Activated T-helper 1 cell treated with Interleukin-2 at 50 U/mL for 16 hours (primary cell): ENCODE measurements at regions not wholly inside any gene's neighbourhood (a gene's known extent, or its start where the extent isn't known, plus 50 kb on each side); places are given as distances from the start of the nearest gene placed in this dataset.
"Not testable (repeated sequence)": the region's sequence is repeated elsewhere in the genome, so short reads cannot be mapped to it uniquely, and the experiment has no call there.

ENCODE experiments used
- DNase-seq: peaks from one replicate; pipeline ENCODE4 v3.0.0-alpha.2; 2020; ENCODE audit warnings: low read depth

GRCh38 chr12:131659484-131659883 is 51.4 kb upstream of the SFSWAP start:
- DNase-seq: not testable (repeated sequence)

- DNase-seq: not testable (repeated sequence)
Observed at GRCh38 chr12:131659976-131660375, 50.9 kb upstream of the SFSWAP start.

GRCh38 chr12:131660401-131660800 is 50.5 kb upstream of the SFSWAP start:
- not testable (repeated sequence) for DNase-seq
